WTC11 (cell line): ENCODE measurements at regions not wholly inside any gene's neighbourhood (a gene's known extent, or its start where the extent isn't known, plus 50 kb on each side); places are given as distances from the start of the nearest gene placed in this dataset.

Source experiments
- ATAC-seq: fragments of 200-7000 bp; cut with Tn5 transposase; 2 replicates; pipeline ENCODE4 v1.10.0; 2021; ENCODE audit warnings: mild to moderate bottlenecking, moderate library complexity
- CTCF ChIA-PET: fragments of 300-600 bp; sonication (Branson Sonifier 250); formaldehyde crosslinking; loops from one replicate; lab custom pipeline; 2021; ENCODE audit warnings: antibody characterized with exemption; lab: Charles Lee
- POLR2A ChIA-PET: fragments of 350-600 bp; sonication (Branson Sonifier 250); formaldehyde crosslinking; loops from one replicate; lab custom pipeline; 2021; ENCODE audit warnings: antibody characterized with exemption; lab: Charles Lee
- DNase-seq: peaks from one replicate; pipeline ENCODE4 v3.0.0; 2021; ENCODE audit warnings: low spot score
- H3K27ac Mint-ChIP-seq: 2 replicates; pipeline ENCODE4 v1.8.0; 2021; ENCODE audit warnings: mixed read lengths
- H3K27me3 Mint-ChIP-seq: 2 replicates; pipeline ENCODE4 v1.8.0; 2021; ENCODE audit warnings: low read depth, mild to moderate bottlenecking, moderate library complexity, mixed read lengths
- H3K36me3 Mint-ChIP-seq: 2 replicates; pipeline ENCODE4 v1.8.0; 2021; ENCODE audit warnings: mixed read lengths
- H3K4me1 Mint-ChIP-seq: 2 replicates; pipeline ENCODE4 v1.8.0; 2022; ENCODE audit warnings: mixed read lengths
- H3K4me3 Mint-ChIP-seq: 2 replicates; pipeline ENCODE4 v1.8.0; 2021; ENCODE audit warnings: mild to moderate bottlenecking, moderate library complexity, mixed read lengths
- H3K9me3 Mint-ChIP-seq: 2 replicates; pipeline ENCODE4 v1.8.0; 2021; ENCODE audit warnings: mixed read lengths
- ATF1 ChIP-seq: sonication (generic); formaldehyde crosslinking; IDR thresholded peaks from 2 replicates; pipeline ENCODE4 v1.8.1; 2023; ENCODE audit warnings: mild to moderate bottlenecking, moderate library complexity, missing genetic modification reagents
- CBFB ChIP-seq: sonication (generic); formaldehyde crosslinking; IDR thresholded peaks from 2 replicates; pipeline ENCODE4 v1.8.1; 2022; ENCODE audit warnings: mild to moderate bottlenecking, low read depth, missing genetic modification reagents
- CREB1 ChIP-seq: sonication (generic); formaldehyde crosslinking; IDR thresholded peaks from 2 replicates; pipeline ENCODE4 v1.8.0; 2023; ENCODE audit warnings: mild to moderate bottlenecking, missing genetic modification reagents
- E2F4 ChIP-seq: sonication (generic); formaldehyde crosslinking; IDR thresholded peaks from 2 replicates; pipeline ENCODE4 v1.8.1; 2022; ENCODE audit warnings: low read depth, mild to moderate bottlenecking, moderate library complexity, missing genetic modification reagents, borderline replicate concordance
- E2F5 ChIP-seq: sonication (generic); formaldehyde crosslinking; IDR thresholded peaks from 2 replicates; pipeline ENCODE4 v1.8.1; 2022; ENCODE audit warnings: mild to moderate bottlenecking, moderate library complexity, missing genetic modification reagents
- FOXJ3 ChIP-seq: sonication (generic); formaldehyde crosslinking; IDR thresholded peaks from 2 replicates; pipeline ENCODE4 v1.9.0; 2021; ENCODE audit warnings: missing genetic modification reagents, mild to moderate bottlenecking, borderline replicate concordance
- FOXK1 ChIP-seq: sonication (generic); formaldehyde crosslinking; IDR thresholded peaks from 2 replicates; pipeline ENCODE4 v1.8.0; 2022; ENCODE audit warnings: mild to moderate bottlenecking, moderate library complexity, missing genetic modification reagents
- FOXP1 ChIP-seq: sonication (generic); formaldehyde crosslinking; IDR thresholded peaks from 2 replicates; pipeline ENCODE4 v1.8.0; 2022; ENCODE audit warnings: missing genetic modification reagents, mild to moderate bottlenecking, moderate library complexity, borderline replicate concordance
- GABPB1 ChIP-seq: sonication (generic); formaldehyde crosslinking; IDR thresholded peaks from 2 replicates; pipeline ENCODE4 v1.8.1; 2023; ENCODE audit warnings: mild to moderate bottlenecking, missing genetic modification reagents
- JUN ChIP-seq: sonication (generic); formaldehyde crosslinking; IDR thresholded peaks from 2 replicates; pipeline ENCODE4 v1.8.0; 2023; ENCODE audit warnings: mild to moderate bottlenecking, missing genetic modification reagents
- KAT7 ChIP-seq: sonication (generic); formaldehyde crosslinking; IDR thresholded peaks from 2 replicates; pipeline ENCODE4 v1.8.1; 2023; ENCODE audit warnings: missing genetic modification reagents, mild to moderate bottlenecking, borderline replicate concordance
- MYBL2 ChIP-seq: sonication (generic); formaldehyde crosslinking; IDR thresholded peaks from 2 replicates; pipeline ENCODE4 v1.8.1; 2023; ENCODE audit warnings: mild to moderate bottlenecking, moderate library complexity, missing genetic modification reagents
- NR2C2 ChIP-seq: sonication (generic); formaldehyde crosslinking; IDR thresholded peaks from 2 replicates; pipeline ENCODE4 v1.8.0; 2022; ENCODE audit warnings: mild to moderate bottlenecking, missing genetic modification reagents
- OVOL2 ChIP-seq: fragments of 250-450 bp; sonication (Bioruptor Pico); IDR thresholded peaks from 2 replicates; pipeline ENCODE4 v1.9.0; 2021; ENCODE audit warnings: mild to moderate bottlenecking, borderline replicate concordance
- PRRX2 ChIP-seq: fragments of 250-450 bp; sonication (Bioruptor Pico); IDR thresholded peaks from 2 replicates; pipeline ENCODE4 v1.8.0; 2021; ENCODE audit warnings: mild to moderate bottlenecking
- SMAD3 ChIP-seq: sonication (generic); formaldehyde crosslinking; IDR thresholded peaks from 2 replicates; pipeline ENCODE4 v1.8.0; 2022; ENCODE audit warnings: missing genetic modification reagents, mild to moderate bottlenecking, borderline replicate concordance
- SOX15 ChIP-seq: fragments of 250-450 bp; sonication (Bioruptor Pico); IDR thresholded peaks from 2 replicates; pipeline ENCODE4 v1.9.0; 2021; ENCODE audit warnings: mild to moderate bottlenecking
- ZNF396 ChIP-seq: fragments of 250-450 bp; sonication (Bioruptor Pico); IDR thresholded peaks from 2 replicates; pipeline ENCODE4 v1.8.0; 2021; ENCODE audit warnings: mild to moderate bottlenecking, moderate library complexity, borderline replicate concordance
- ZNF423 ChIP-seq: fragments of 250-450 bp; sonication (Bioruptor Pico); IDR thresholded peaks from 2 replicates; pipeline ENCODE4 v2.1.2; 2022; ENCODE audit warnings: mild to moderate bottlenecking, moderate library complexity
- TF ChIP-seq, protein P1 (sequence below): fragments of 250-450 bp; sonication (Bioruptor Pico); conservative IDR thresholded peaks from 2 replicates; pipeline ENCODE4 v1.9.0; 2021; ENCODE audit warnings: mild to moderate bottlenecking
- TF ChIP-seq, protein P2 (sequence below): sonication (generic); formaldehyde crosslinking; conservative IDR thresholded peaks from 2 replicates; pipeline ENCODE4 v1.8.1; 2023; ENCODE audit warnings: mild to moderate bottlenecking, low read depth, missing genetic modification reagents, moderate library complexity
- TF ChIP-seq, protein P3 (sequence below): fragments of 250-450 bp; sonication (Bioruptor Pico); IDR thresholded peaks from 2 replicates; pipeline ENCODE4 v1.9.0; 2021; ENCODE audit warnings: mild to moderate bottlenecking

DNA sequence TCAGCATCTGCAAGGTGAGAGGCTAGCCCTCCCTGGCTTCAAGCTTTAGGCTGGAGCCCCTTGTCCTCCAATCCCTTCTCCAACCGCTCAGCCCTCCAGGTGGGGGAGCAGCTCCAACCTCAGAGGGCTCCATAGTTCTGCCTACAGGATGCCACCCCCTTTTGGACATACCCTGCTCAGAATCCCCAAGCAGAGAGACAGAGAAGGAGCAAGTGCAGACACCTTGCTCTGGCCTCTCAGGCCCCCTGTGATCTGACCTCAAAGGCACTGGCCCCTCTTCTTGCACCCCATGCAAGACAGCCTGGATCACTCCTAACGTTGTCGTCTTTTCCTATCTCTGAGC, 101.6 kb downstream of the C5orf15 start:
- Mint-ChIP-seq H3K36me3 (no peaks in the 10 kb centered on the region), H3K9me3 (no peaks in the 10 kb centered on the region), H3K4me3 (no peak overlapping the region), H3K27me3 (no peaks in the 10 kb centered on the region), H3K27ac (no peak overlapping the region), H3K4me1 (no peaks in the 10 kb centered on the region)
- TF ChIP-seq FOXK1 (CRISPR knock-in tag), result no peak
- no peak for TF ChIP-seq SOX15 (CRISPR knock-in tag)
- TF ChIP-seq, protein P1, sequence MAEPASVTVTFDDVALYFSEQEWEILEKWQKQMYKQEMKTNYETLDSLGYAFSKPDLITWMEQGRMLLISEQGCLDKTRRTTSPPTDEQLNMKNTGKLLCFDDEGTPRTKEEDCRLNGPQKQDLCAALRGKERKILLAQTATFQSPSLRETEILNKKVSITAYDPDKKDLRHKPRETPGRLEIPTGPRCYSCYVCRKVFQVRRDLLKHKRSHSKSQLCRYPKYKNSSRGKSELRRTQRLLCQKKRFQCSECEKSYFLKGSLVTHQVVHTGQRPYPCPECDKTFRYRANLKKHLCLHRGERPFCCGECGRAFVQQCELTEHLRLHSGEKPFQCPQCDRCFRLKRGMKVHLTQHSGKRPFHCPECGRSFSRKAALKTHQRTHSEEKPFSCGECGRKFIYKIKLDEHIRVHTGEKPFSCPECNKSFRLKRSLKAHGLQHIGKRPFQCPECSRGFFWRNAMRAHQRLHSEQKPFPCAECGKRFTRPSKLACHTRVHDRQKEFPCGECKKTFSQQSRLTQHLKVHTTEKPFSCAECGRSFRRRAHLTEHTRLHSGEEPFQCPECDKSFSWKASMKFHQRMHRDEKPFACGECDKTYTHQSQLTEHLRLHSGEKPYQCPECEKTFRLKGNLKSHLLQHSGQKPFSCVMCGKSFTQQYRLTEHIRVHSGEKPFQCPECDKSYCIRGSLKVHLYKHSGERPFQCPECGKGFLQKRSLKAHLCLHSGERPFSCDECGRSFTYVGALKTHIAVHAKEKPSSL (CRISPR knock-in tag), result no peak
- TF ChIP-seq, protein P2, sequence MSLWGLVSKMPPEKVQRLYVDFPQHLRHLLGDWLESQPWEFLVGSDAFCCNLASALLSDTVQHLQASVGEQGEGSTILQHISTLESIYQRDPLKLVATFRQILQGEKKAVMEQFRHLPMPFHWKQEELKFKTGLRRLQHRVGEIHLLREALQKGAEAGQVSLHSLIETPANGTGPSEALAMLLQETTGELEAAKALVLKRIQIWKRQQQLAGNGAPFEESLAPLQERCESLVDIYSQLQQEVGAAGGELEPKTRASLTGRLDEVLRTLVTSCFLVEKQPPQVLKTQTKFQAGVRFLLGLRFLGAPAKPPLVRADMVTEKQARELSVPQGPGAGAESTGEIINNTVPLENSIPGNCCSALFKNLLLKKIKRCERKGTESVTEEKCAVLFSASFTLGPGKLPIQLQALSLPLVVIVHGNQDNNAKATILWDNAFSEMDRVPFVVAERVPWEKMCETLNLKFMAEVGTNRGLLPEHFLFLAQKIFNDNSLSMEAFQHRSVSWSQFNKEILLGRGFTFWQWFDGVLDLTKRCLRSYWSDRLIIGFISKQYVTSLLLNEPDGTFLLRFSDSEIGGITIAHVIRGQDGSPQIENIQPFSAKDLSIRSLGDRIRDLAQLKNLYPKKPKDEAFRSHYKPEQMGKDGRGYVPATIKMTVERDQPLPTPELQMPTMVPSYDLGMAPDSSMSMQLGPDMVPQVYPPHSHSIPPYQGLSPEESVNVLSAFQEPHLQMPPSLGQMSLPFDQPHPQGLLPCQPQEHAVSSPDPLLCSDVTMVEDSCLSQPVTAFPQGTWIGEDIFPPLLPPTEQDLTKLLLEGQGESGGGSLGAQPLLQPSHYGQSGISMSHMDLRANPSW, result no peak
- TF ChIP-seq SMAD3, result no peak
- no peak for TF ChIP-seq NR2C2 (CRISPR knock-in tag)
- TF ChIP-seq, protein P3, sequence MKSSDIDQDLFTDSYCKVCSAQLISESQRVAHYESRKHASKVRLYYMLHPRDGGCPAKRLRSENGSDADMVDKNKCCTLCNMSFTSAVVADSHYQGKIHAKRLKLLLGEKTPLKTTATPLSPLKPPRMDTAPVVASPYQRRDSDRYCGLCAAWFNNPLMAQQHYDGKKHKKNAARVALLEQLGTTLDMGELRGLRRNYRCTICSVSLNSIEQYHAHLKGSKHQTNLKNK (CRISPR knock-in tag), result no peak
- no peak for TF ChIP-seq E2F5 (CRISPR knock-in tag)
- TF ChIP-seq ZNF396 (CRISPR knock-in tag), result no peak
- ChIA-PET CTCF (interaction anchor here (0.7 to 2.0 kb wide), 6 partner anchors 13 to 446 kb away, joined by 3 to 6 read pairs (median 4); no protein-coding TSS in a partner anchor), POLR2A (no interaction called here)
- DNase-seq, result no peak
- ATAC-seq, result peak; percentile 68

DNA sequence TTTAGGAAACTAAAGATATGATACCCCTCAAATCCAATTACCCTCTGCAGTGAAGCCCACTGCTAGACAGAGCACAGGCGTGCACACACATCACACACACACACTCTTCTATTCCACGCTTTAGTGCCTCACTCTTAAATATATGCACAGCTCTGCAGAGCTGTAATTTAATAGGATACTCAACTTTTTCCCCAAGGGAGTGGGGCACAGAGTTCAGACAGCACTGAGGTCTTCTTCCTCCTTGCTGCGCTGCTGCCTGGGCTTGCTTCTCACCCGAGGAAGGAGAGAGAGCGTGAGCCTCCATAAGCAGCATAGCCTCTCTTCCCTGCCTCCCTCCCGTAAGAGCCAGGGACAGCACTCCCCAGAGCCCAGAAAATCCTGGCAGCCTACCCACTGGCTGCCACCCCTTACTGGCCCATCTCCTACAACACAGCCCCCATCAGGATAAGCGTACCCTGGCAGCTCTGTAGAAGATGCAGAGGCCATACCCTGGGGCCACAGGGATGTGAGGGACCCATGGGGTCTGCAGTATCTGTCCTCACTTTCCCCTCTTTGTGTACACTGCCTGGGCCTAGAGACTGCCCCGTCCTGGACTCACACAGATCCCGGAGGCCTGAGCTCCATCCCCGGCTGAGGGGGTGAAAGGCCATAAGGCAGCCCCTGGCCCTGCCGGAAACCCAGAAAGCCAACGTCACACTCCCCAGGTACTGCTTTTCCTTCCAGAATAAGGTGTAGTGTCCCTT, 102.1 kb downstream of the C5orf15 start:
- no peaks in the 10 kb centered on the region for H3K4me1 Mint-ChIP-seq
- DNase-seq (no peak), ATAC-seq (no peak)
- ChIA-PET CTCF (interaction anchor here (0.7 to 2.0 kb wide), 8 partner anchors 12 to 445 kb away, joined by 3 to 7 read pairs (median 4); no protein-coding TSS in a partner anchor), POLR2A (no interaction called here)
- H3K4me3 Mint-ChIP-seq, result no peak overlapping the region
- TF ChIP-seq GABPB1 (no peak), MYBL2 (CRISPR knock-in tag) (no peak), KAT7 (no peak), PRRX2 (no peak), ATF1 (CRISPR knock-in tag) (no peak), CBFB (no peak), FOXJ3 (CRISPR knock-in tag) (no peak), OVOL2 (no peak), ZNF423 (CRISPR knock-in tag) (no peak)
- H3K9me3 Mint-ChIP-seq, result no peaks in the 10 kb centered on the region
- no peaks in the 10 kb centered on the region for H3K27me3 Mint-ChIP-seq
- no peak overlapping the region for H3K27ac Mint-ChIP-seq
- no peaks in the 10 kb centered on the region for H3K36me3 Mint-ChIP-seq

GRCh38 chr5:133865113-133865512, 103.3 kb downstream of the C5orf15 start:
- CTCF ChIA-PET, result interaction anchor here (1.2 to 2.0 kb wide), 4 partner anchors 110 to 441 kb away, joined by 3 to 7 read pairs (median 4); no protein-coding TSS in a partner anchor
- Mint-ChIP-seq H3K9me3 (no peaks in the 10 kb centered on the region; the same call in 1 of the 2 replicates), H3K27me3 (no peaks in the 10 kb centered on the region), H3K27ac (no peak overlapping the region), H3K4me3 (no peak overlapping the region), H3K36me3 (peaks cover 1% of the 10 kb centered on the region; the same call in 1 of the 2 replicates), H3K4me1 (no peaks in the 10 kb centered on the region)
- POLR2A ChIA-PET, result no interaction called here
- no peak for ATAC-seq
- DNase-seq, result no peak
- no peak for TF ChIP-seq E2F4 (CRISPR knock-in tag)
- no peak for TF ChIP-seq JUN (CRISPR knock-in tag)
- TF ChIP-seq, protein P2, result no peak
- TF ChIP-seq, protein P3 (CRISPR knock-in tag), result no peak
- no peak for TF ChIP-seq OVOL2
- no peak for TF ChIP-seq FOXP1 (CRISPR knock-in tag)
- TF ChIP-seq CREB1, result no peak
